Activated naive CD8-positive, alpha-beta T cell treated with anti-CD3 and anti-CD28 coated beads for 36 hours (primary cell): ENCODE measurements at regions not wholly inside any gene's neighbourhood (a gene's known extent, or its start where the extent isn't known, plus 50 kb on each side); places are given as distances from the start of the nearest gene placed in this dataset.

Source experiments
- DNase-seq: peaks from one replicate; pipeline ENCODE4 v3.0.0; 2021
- H3K27ac Mint-ChIP-seq: one replicate; pipeline ENCODE4 v1.8.0; 2022; ENCODE audit warnings: mild to moderate bottlenecking, moderate library complexity, mixed read lengths
- H3K27me3 Mint-ChIP-seq: one replicate; pipeline ENCODE4 v1.8.0; 2022; ENCODE audit warnings: mild to moderate bottlenecking, mixed read lengths
- H3K36me3 Mint-ChIP-seq: one replicate; pipeline ENCODE4 v1.8.0; 2021; ENCODE audit warnings: mild to moderate bottlenecking, mixed read lengths
- H3K4me1 Mint-ChIP-seq: one replicate; pipeline ENCODE4 v1.8.0; 2021; ENCODE audit warnings: mixed read lengths
- H3K4me3 Mint-ChIP-seq: one replicate; pipeline ENCODE4 v1.8.0; 2022; ENCODE audit warnings: mild to moderate bottlenecking, moderate library complexity, mixed read lengths
- H3K9me3 Mint-ChIP-seq: one replicate; pipeline ENCODE4 v1.8.0; 2022; ENCODE audit warnings: mixed read lengths

- no peak overlapping the region for H3K4me3 Mint-ChIP-seq
- no peak overlapping the region for H3K27ac Mint-ChIP-seq
- peaks cover 3% of the 10 kb centered on the region for H3K9me3 Mint-ChIP-seq
- no peaks in the 10 kb centered on the region for H3K36me3 Mint-ChIP-seq
- H3K27me3 Mint-ChIP-seq: no peaks in the 10 kb centered on the region
- H3K4me1 Mint-ChIP-seq: no peaks in the 10 kb centered on the region
- no peak for DNase-seq
These were observed 104.7 kb downstream of the PDGFA start for GRCh38 chr7:414681-415560.

DNA sequence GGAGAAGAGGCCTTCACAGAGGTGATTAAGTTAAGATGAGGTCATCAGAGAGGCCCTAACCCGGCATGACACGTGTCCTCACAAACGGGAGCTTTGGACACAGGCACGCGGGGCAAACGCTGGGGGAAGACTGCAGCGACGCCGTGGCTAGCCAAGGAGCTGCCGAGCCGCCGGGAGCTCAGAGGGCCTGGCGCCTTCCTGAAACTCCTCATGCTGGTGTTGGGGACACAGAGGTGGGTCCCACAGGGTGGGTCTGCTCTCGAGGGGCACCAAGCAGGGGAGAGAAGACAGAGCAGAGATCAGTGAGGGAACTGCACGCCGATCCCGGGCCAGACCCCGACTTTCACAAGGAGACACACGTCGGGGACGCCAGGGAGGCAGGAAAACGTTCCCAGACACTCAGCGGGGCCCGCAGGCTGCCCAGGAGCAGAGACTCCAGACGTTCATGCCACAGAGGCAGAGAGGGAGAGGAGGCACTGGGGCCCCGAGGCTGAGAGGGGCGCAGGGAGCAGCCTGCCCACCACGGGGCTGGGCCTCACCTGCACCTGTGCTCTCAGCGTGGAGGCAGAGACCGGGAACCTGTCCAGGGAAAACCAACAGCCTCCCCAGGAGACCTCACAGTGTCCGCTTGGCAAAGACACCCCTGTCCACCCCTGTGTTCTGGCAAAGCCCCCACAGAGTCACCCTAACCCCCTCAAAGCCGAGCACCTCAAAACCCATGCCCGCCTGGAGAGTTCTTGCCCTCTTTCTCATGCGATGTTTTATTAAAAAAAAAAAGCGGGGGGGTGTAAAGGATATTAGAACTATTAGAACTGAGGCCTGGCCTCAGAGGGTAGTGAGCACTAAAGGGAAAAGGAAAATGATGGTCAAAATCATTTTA is 103.8 kb downstream of the PDGFA start:
- Mint-ChIP-seq H3K4me1 (no peaks in the 10 kb centered on the region), H3K4me3 (no peak overlapping the region), H3K36me3 (no peaks in the 10 kb centered on the region), H3K9me3 (peaks cover 3% of the 10 kb centered on the region), H3K27ac (no peak overlapping the region), H3K27me3 (no peaks in the 10 kb centered on the region)
- no peak for DNase-seq

DNA sequence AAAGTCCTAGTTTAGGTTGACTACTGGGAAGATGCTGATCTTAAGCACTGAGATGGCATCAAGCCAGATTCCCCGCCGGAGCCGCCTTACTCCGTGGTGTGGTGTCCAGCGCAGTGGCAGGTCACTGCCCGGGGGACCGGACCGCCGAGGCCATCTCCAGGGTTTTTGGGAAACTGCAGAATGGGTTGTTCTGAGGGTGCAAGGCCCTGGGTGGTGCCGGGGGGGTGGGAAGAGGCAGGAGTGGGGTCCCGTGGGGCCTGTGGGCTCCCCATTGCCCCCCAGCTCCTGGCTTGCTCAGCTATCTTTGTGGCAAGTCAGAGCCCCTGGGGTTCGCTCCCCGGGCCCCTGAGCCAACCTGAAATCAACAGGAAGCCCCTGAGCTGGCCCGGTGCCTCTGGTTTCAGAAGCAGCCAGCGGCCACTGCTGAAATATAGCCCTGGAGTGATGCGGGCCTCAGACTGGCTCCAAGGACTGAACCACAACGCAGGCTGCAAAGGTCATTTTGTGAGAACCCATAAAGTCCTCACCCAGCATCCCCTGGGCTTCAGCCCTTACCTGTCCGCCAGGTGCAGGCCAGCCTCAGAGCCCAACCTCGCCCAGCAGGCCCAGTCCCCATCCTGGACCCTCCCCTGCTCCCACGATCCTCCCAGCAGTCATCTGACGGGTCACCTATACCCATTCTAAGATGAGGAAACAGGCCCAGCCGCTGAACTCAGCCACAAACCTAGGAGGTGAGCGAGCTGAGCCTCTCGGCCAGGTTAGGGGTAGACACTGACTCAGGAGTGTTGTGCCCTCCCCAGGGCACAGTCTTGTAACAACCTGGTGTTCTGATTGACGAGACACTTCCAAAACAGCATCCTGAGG is 102.7 kb downstream of the PDGFA start:
- Mint-ChIP-seq H3K27ac (no peak overlapping the region), H3K9me3 (peaks cover 3% of the 10 kb centered on the region), H3K27me3 (no peaks in the 10 kb centered on the region), H3K4me3 (no peak overlapping the region), H3K4me1 (no peaks in the 10 kb centered on the region), H3K36me3 (no peaks in the 10 kb centered on the region)
- no peak for DNase-seq

- Mint-ChIP-seq H3K9me3 (peaks cover 3% of the 10 kb centered on the region), H3K27ac (no peak overlapping the region), H3K4me1 (no peaks in the 10 kb centered on the region), H3K4me3 (no peak overlapping the region), H3K36me3 (no peaks in the 10 kb centered on the region), H3K27me3 (no peaks in the 10 kb centered on the region)
- no peak for DNase-seq
These were observed 102.1 kb downstream of the PDGFA start for GRCh38 chr7:417625-417889.

GRCh38 chr7:417973-418601 is 101.6 kb downstream of the PDGFA start:
- H3K36me3 Mint-ChIP-seq: no peaks in the 10 kb centered on the region
- H3K27me3 Mint-ChIP-seq: no peaks in the 10 kb centered on the region
- H3K9me3 Mint-ChIP-seq: peaks cover 3% of the 10 kb centered on the region
- no peak overlapping the region for H3K27ac Mint-ChIP-seq
- no peaks in the 10 kb centered on the region for H3K4me1 Mint-ChIP-seq
- no peak for DNase-seq
- no peak overlapping the region for H3K4me3 Mint-ChIP-seq

- H3K4me3 Mint-ChIP-seq: no peak overlapping the region
- H3K4me1 Mint-ChIP-seq: no peaks in the 10 kb centered on the region
- no peak for DNase-seq
- H3K9me3 Mint-ChIP-seq: peaks cover 3% of the 10 kb centered on the region
- no peaks in the 10 kb centered on the region for H3K27me3 Mint-ChIP-seq
- H3K27ac Mint-ChIP-seq: no peak overlapping the region
- H3K36me3 Mint-ChIP-seq: no peaks in the 10 kb centered on the region
These were observed 100.9 kb downstream of the PDGFA start for GRCh38 chr7:418636-419280.

DNA sequence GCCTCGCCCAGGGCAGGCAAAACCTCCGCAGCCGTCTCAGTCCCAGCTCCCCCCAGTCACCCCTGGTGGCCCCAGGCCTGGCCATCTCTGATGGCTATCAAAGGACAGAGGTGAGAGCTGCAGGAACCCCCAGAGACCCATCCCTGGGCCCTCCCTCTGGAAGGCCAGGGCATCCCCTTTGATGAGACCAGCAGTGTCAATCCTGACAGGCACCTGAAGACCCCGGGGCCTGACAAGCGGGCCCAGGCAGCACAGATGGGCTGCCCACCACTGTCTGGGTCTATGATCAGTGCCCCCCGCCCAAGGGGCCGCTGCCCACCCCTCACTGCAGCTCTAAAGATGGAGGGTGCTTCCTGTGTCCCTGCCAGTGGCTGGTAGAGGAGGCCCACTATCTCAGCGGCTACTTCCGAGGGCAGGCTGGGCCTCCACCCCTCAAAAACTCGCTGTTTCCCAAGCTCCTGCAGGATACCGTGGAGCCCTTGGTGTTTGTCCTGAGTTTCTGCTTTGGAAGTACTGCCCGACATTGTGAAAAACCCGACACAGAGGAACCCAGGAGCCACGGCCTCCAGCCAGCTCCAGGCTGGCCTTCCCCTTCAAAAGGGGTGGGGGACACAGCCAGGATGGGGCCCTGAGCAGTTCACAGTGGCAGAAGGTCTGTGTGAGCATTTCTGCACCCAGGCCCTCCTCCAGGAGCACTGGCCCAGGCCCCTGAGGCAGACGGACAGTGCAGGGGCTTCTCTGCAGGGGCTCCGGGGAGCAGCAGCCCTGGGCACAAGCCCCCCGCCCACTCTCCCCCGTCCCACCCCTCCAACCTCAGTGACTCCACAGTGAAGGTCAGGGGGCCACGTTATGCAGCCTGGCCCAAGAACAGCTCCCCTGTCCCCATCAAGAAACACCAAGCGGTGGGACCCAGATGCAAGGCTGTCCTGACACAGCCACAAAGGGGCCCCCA is 99.2 kb downstream of the PDGFA start:
- Mint-ChIP-seq H3K36me3 (no peaks in the 10 kb centered on the region), H3K9me3 (peaks cover 3% of the 10 kb centered on the region), H3K4me3 (no peak overlapping the region), H3K27me3 (no peaks in the 10 kb centered on the region), H3K27ac (no peak overlapping the region), H3K4me1 (no peaks in the 10 kb centered on the region)
- no peak for DNase-seq

- Mint-ChIP-seq H3K4me3 (no peak overlapping the region), H3K27me3 (no peaks in the 10 kb centered on the region), H3K27ac (no peak overlapping the region), H3K36me3 (no peaks in the 10 kb centered on the region), H3K4me1 (no peaks in the 10 kb centered on the region), H3K9me3 (peaks cover 3% of the 10 kb centered on the region)
- no peak for DNase-seq
These were observed 98.3 kb downstream of the PDGFA start for GRCh38 chr7:421136-421991.

- no peaks in the 10 kb centered on the region for H3K27me3 Mint-ChIP-seq
- no peaks in the 10 kb centered on the region for H3K36me3 Mint-ChIP-seq
- no peak for DNase-seq
- H3K4me3 Mint-ChIP-seq: no peak overlapping the region
- H3K27ac Mint-ChIP-seq: no peak overlapping the region
- H3K9me3 Mint-ChIP-seq: peaks cover 3% of the 10 kb centered on the region
- no peaks in the 10 kb centered on the region for H3K4me1 Mint-ChIP-seq
These were observed 97.3 kb downstream of the PDGFA start for GRCh38 chr7:422191-422885.

- Mint-ChIP-seq H3K9me3 (peaks cover 3% of the 10 kb centered on the region), H3K36me3 (no peaks in the 10 kb centered on the region), H3K27me3 (no peaks in the 10 kb centered on the region), H3K27ac (no peak overlapping the region), H3K4me3 (no peak overlapping the region), H3K4me1 (no peaks in the 10 kb centered on the region)
- no peak for DNase-seq
These were observed 96.8 kb downstream of the PDGFA start for GRCh38 chr7:422886-423225.

DNA sequence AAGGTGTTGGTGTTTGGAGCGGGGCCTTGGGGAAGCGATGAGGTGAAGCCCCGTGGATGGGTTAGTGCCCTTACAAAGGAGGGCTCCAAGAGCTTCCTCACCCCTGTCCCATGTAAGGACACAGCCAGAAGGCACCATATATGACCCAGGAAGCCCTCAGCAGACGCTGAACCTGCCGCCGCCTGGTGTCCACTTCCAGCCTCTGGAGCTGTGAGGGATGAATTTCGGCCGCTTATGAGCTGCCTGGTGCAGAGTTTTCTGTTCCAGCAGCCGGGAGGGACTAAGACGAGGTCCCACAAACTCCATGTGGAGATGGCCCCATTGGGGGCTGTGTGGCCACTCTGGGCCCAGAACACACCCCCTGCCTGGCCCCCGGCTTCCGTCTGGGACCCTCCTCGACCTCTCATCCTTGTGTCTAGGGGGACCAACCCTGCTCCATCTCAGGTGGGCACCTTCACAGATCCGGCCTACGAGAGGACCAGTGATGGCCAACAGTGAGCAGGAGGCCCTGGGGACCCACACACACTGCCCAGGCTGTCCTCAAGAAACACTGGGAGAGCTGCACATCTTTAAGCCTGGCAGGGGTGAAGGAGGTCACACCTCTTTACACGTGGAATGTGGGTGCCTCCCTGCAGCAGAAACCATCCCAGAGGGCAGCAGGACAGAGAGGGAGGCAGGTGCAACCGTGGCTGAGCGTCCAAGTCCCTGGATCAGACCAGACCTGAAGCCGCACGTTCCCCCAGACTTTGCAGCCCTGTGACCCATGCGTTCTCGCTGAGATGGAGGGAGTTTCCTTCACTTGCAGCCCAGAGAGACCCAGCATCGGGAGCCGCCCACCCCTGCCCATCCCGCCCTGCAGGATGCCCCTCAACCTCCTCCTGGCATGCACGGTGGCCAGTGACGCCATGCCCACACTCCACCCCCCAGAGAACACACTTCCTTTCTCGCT is 96.1 kb downstream of the PDGFA start:
- no peaks in the 10 kb centered on the region for H3K9me3 Mint-ChIP-seq
- no peaks in the 10 kb centered on the region for H3K36me3 Mint-ChIP-seq
- H3K27me3 Mint-ChIP-seq: no peaks in the 10 kb centered on the region
- DNase-seq: no peak
- H3K4me3 Mint-ChIP-seq: no peak overlapping the region
- no peak overlapping the region for H3K27ac Mint-ChIP-seq
- H3K4me1 Mint-ChIP-seq: no peaks in the 10 kb centered on the region
